Esophagus muscularis mucosa (tissue), 3 donors: ENCODE measurements at regions not wholly inside any gene's neighbourhood (a gene's known extent, or its start where the extent isn't known, plus 50 kb on each side); places are given as distances from the start of the nearest gene placed in this dataset.

Source experiments
- CTCF ChIP-seq, 3 experiments: fragments of 200-600 bp in 2 of 3; fragments of 450-650 bp in 1 of 3; sonication (generic) in 2 of 3; IDR thresholded peaks; one replicate each; pipeline ENCODE4 v1.5.1; 2017 to 2019; ENCODE audit warnings: antibody characterized with exemption in 3 of 3, mild to moderate bottlenecking in 2 of 3, moderate library complexity in 1 of 3
- POLR2A ChIP-seq: fragments of 450-650 bp; IDR thresholded peaks from one replicate; pipeline ENCODE4 v1.6.1; 2017; ENCODE audit warnings: antibody characterized with exemption, moderate library complexity, mild to moderate bottlenecking, low read depth
- POLR2AphosphoS5 ChIP-seq, 2 donors: sonication (generic); formaldehyde crosslinking; IDR thresholded peaks; one replicate each; pipeline ENCODE4 v1.6.1; 2017; ENCODE audit warnings: antibody characterized with exemption in 2 of 2

GRCh38 chr11:111062420-111062819 lies 183.1 kb upstream of the POU2AF2 start:
- TF ChIP-seq CTCF (IDR thresholded peaks at IDR 0.05) (no peak), POLR2A (no peak), POLR2AphosphoS5 (IDR thresholded peaks at IDR 0.05) (no peak)
